ENCODE measurements at regions not wholly inside any gene's neighbourhood (a gene's known extent, or its start where the extent isn't known, plus 50 kb on each side); places are given as distances from the start of the nearest gene placed in this dataset.

GRCh38 chrX:69110116-69110530 lies 55.1 kb downstream of the PJA1 start:
- no peaks in the 10 kb centered on the region for H4K20me1 ChIP-seq (ENCODE audit: insufficient read depth, low read length)
- H2AFZ ChIP-seq (ENCODE audit: low read depth, low read length): no peak overlapping the region
- H3K79me2 ChIP-seq (ENCODE audit: low read length): no peaks in the 10 kb centered on the region
- H3K4me1 ChIP-seq (ENCODE audit: low read length): no peaks in the 10 kb centered on the region
- H3K4me3 ChIP-seq (ENCODE audit: low read length): no peak overlapping the region
- no peaks in the 10 kb centered on the region for H3K9me3 ChIP-seq (ENCODE audit: insufficient read depth, low read length)
- no peak overlapping the region for H3K27ac ChIP-seq (ENCODE audit: low read length)
- no peak for TF ChIP-seq CTCF (IDR thresholded peaks at IDR 0.05; ENCODE audit: low read depth, low read length)
- no peak for TF ChIP-seq EZH2phosphoT487 (IDR thresholded peaks at IDR 0.05; ENCODE audit: low read depth)
- no peaks in the 10 kb centered on the region for H3K36me3 ChIP-seq (replicated peaks; ENCODE audit: low read depth, low read length)
- no peak overlapping the region for H3K4me2 ChIP-seq (ENCODE audit: low read length)
- H3K27me3 ChIP-seq (ENCODE audit: low read depth, low read length): no peaks in the 10 kb centered on the region
- H3K9ac ChIP-seq (ENCODE audit: low read length): no peak overlapping the region

DNA sequence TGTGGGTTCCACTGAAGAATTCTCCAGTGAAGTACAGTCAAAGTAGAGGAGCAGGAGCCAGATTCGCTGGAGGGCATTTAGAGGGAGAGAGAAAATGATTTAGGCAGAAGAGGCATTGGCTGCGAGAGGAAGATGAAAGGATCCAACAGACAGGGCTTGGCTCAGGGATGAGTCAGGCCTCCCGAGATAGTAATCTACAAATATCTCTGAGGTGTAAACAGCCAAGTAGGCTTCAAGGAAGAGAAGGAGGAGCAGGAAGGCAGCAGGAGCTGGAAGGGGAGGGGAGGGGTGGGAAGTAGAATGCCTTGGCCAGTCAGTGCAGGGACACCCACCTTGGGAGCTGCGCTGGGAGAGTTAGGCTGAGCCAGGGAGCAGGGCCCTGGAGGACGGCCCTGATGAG lies 55.5 kb downstream of the PJA1 start:
- no peak overlapping the region for H3K27ac ChIP-seq (ENCODE audit: low read length)

GRCh38 chrX:69109036-69109663 lies 56.1 kb downstream of the PJA1 start:
- Histone ChIP-seq H4K20me1 (ENCODE audit: insufficient read depth, low read length) (no peaks in the 10 kb centered on the region), H3K4me1 (ENCODE audit: low read length) (no peaks in the 10 kb centered on the region), H3K4me3 (ENCODE audit: low read length) (no peak overlapping the region), H3K36me3 (replicated peaks; ENCODE audit: low read depth, low read length) (no peaks in the 10 kb centered on the region), H3K9me3 (ENCODE audit: insufficient read depth, low read length) (no peaks in the 10 kb centered on the region), H3K4me2 (ENCODE audit: low read length) (no peak overlapping the region), H3K27ac (ENCODE audit: low read length) (no peak overlapping the region), H2AFZ (ENCODE audit: low read depth, low read length) (no peak overlapping the region), H3K79me2 (ENCODE audit: low read length) (no peaks in the 10 kb centered on the region), H3K27me3 (ENCODE audit: low read depth, low read length) (no peaks in the 10 kb centered on the region), H3K9ac (ENCODE audit: low read length) (no peak overlapping the region)
- no peak for TF ChIP-seq CTCF (IDR thresholded peaks at IDR 0.05; ENCODE audit: low read depth, low read length)

More for the DNA sequence above, 55.5 kb downstream of the PJA1 start:
- Histone ChIP-seq H3K79me2 (ENCODE audit: low read length) (no peaks in the 10 kb centered on the region), H4K20me1 (ENCODE audit: insufficient read depth, low read length) (no peaks in the 10 kb centered on the region), H3K4me2 (ENCODE audit: low read length) (no peak overlapping the region), H3K4me1 (ENCODE audit: low read length) (no peaks in the 10 kb centered on the region), H3K27me3 (ENCODE audit: low read depth, low read length) (no peaks in the 10 kb centered on the region), H3K4me3 (ENCODE audit: low read length) (no peak overlapping the region), H3K9ac (ENCODE audit: low read length) (no peak overlapping the region), H3K9me3 (ENCODE audit: insufficient read depth, low read length) (no peaks in the 10 kb centered on the region), H2AFZ (ENCODE audit: low read depth, low read length) (no peak overlapping the region), H3K36me3 (replicated peaks; ENCODE audit: low read depth, low read length) (no peaks in the 10 kb centered on the region)
- TF ChIP-seq CTCF (IDR thresholded peaks at IDR 0.05; ENCODE audit: low read depth, low read length) (no peak), EZH2phosphoT487 (IDR thresholded peaks at IDR 0.05; ENCODE audit: low read depth) (no peak)

DNA sequence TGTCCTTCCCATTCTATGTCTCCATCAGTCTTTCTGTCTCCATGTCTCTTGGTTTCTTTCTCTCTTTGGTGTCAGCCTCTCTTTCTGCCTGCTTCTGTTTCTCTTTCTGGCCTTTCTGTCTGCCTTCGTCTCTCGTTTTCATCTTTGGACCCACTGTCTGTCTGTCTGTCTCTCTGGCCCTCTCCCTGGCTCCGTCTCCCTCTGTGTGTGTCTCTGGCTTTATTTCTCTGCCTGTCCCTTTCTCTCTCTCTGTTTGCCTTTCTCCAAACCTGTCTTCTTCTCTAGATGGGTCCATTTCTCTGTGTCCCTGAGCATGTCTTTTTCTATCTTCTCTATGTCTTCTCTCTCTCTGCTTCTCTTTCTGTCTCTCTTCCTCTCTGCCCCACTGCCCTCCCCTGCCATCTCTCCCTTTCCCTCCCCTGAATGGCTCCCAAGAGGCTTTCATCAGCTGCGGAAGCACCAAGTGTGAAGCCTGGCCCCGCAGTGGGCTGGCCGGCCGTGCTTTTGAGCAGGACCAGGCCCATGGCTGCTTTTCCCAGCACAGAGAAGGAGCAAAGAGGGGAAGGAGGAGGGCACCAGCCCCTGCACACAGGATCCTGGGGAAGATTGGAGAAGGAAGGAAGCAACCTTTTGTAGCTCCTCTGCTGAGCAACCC lies 57.4 kb downstream of the PJA1 start:
- Histone ChIP-seq H3K4me3 (ENCODE audit: low read length) (no peak overlapping the region), H3K27ac (ENCODE audit: low read length) (no peak overlapping the region), H3K27me3 (ENCODE audit: low read depth, low read length) (no peaks in the 10 kb centered on the region), H4K20me1 (ENCODE audit: insufficient read depth, low read length) (no peaks in the 10 kb centered on the region), H3K79me2 (ENCODE audit: low read length) (no peaks in the 10 kb centered on the region), H3K4me1 (ENCODE audit: low read length) (no peaks in the 10 kb centered on the region), H3K4me2 (ENCODE audit: low read length) (no peak overlapping the region), H3K36me3 (replicated peaks; ENCODE audit: low read depth, low read length) (no peaks in the 10 kb centered on the region), H3K9me3 (ENCODE audit: insufficient read depth, low read length) (no peaks in the 10 kb centered on the region), H2AFZ (ENCODE audit: low read depth, low read length) (no peak overlapping the region), H3K9ac (ENCODE audit: low read length) (no peak overlapping the region)
- TF ChIP-seq CTCF (IDR thresholded peaks at IDR 0.05; ENCODE audit: low read depth, low read length) (no peak), EZH2phosphoT487 (IDR thresholded peaks at IDR 0.05; ENCODE audit: low read depth) (no peak)

Measured in OCI-LY3 (cell line).